Chondrocyte (in vitro differentiated cells): ENCODE measurements at regions not wholly inside any gene's neighbourhood (a gene's known extent, or its start where the extent isn't known, plus 50 kb on each side); places are given as distances from the start of the nearest gene placed in this dataset.

Experiments
- DNase-seq: peaks from one replicate; pipeline ENCODE4 v3.0.0; 2021; ENCODE audit warnings: mixed read lengths, low spot score
- H3K27ac Mint-ChIP-seq: one replicate; pipeline ENCODE4 v1.8.0; 2021; ENCODE audit warnings: mild to moderate bottlenecking, moderate library complexity, mixed read lengths; ENCODE audit not compliant: unreplicated experiment
- H3K27me3 Mint-ChIP-seq: 2 replicates; pipeline ENCODE4 v1.8.0; 2021; ENCODE audit warnings: low read depth, mixed read lengths
- H3K36me3 Mint-ChIP-seq: 2 replicates; pipeline ENCODE4 v1.8.0; 2021; ENCODE audit warnings: low read depth, mixed read lengths
- H3K4me1 Mint-ChIP-seq: 2 replicates; pipeline ENCODE4 v1.8.0; 2021; ENCODE audit warnings: low read depth, mild to moderate bottlenecking, mixed read lengths
- H3K4me3 Mint-ChIP-seq: one replicate; pipeline ENCODE4 v1.8.0; 2021; ENCODE audit warnings: mild to moderate bottlenecking, moderate library complexity, mixed read lengths; ENCODE audit not compliant: unreplicated experiment
- H3K9me3 Mint-ChIP-seq: 2 replicates; pipeline ENCODE4 v1.8.0; 2021; ENCODE audit warnings: low read depth, mixed read lengths
- TF ChIP-seq, protein P1 (sequence below): fragments of 200-600 bp; sonication (generic); IDR thresholded peaks from 2 replicates; pipeline ENCODE4 v1.5.0; 2021; ENCODE audit warnings: antibody characterized with exemption, mild to moderate bottlenecking, moderate library complexity

DNA sequence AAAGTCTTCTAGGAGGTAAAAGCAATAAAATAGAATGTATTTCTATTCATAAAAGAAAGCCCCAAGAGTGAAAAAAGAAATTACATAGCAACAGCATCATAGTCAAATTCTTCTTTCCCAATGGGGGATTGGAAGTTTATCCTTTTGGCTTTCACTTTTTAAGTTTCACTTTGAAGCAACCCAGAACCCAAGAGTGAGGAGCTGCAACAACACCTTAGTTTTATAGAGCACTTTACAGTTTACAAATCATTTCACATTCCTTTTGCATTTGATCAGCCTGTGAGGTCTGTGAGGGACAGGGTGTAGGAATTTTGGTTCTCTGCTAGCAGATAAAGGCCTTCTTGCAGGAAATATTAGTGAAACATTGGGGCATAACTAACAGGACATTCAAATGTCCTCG is 112.0 kb upstream of the NDP start:
- TF ChIP-seq, protein P1, sequence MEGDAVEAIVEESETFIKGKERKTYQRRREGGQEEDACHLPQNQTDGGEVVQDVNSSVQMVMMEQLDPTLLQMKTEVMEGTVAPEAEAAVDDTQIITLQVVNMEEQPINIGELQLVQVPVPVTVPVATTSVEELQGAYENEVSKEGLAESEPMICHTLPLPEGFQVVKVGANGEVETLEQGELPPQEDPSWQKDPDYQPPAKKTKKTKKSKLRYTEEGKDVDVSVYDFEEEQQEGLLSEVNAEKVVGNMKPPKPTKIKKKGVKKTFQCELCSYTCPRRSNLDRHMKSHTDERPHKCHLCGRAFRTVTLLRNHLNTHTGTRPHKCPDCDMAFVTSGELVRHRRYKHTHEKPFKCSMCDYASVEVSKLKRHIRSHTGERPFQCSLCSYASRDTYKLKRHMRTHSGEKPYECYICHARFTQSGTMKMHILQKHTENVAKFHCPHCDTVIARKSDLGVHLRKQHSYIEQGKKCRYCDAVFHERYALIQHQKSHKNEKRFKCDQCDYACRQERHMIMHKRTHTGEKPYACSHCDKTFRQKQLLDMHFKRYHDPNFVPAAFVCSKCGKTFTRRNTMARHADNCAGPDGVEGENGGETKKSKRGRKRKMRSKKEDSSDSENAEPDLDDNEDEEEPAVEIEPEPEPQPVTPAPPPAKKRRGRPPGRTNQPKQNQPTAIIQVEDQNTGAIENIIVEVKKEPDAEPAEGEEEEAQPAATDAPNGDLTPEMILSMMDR, result no peak
- no peaks in the 10 kb centered on the region for H3K27me3 Mint-ChIP-seq
- H3K36me3 Mint-ChIP-seq, result no peaks in the 10 kb centered on the region
- DNase-seq, result no peak
- H3K27ac Mint-ChIP-seq, result no peak overlapping the region
- no peaks in the 10 kb centered on the region for H3K4me1 Mint-ChIP-seq
- H3K9me3 Mint-ChIP-seq, result peaks cover 9% of the 10 kb centered on the region
- no peak overlapping the region for H3K4me3 Mint-ChIP-seq

- H3K36me3 Mint-ChIP-seq, result no peaks in the 10 kb centered on the region
- peaks cover 15% of the 10 kb centered on the region for H3K9me3 Mint-ChIP-seq
- no peak overlapping the region for H3K27ac Mint-ChIP-seq
- DNase-seq, result no peak
- TF ChIP-seq, protein P1, result no peak
- no peaks in the 10 kb centered on the region for H3K27me3 Mint-ChIP-seq
- H3K4me1 Mint-ChIP-seq, result no peaks in the 10 kb centered on the region
- no peak overlapping the region for H3K4me3 Mint-ChIP-seq
Measured at GRCh38 chrX:44082829-44083228, 109.6 kb upstream of the NDP start.

- TF ChIP-seq, protein P1, result no peak
- H3K27ac Mint-ChIP-seq, result no peak overlapping the region
- no peaks in the 10 kb centered on the region for H3K36me3 Mint-ChIP-seq
- H3K27me3 Mint-ChIP-seq, result peaks cover 2% of the 10 kb centered on the region
- no peak for DNase-seq
- no peaks in the 10 kb centered on the region for H3K4me1 Mint-ChIP-seq
- peaks cover 18% of the 10 kb centered on the region for H3K9me3 Mint-ChIP-seq
- no peak overlapping the region for H3K4me3 Mint-ChIP-seq
Measured at GRCh38 chrX:44080083-44080482, 106.9 kb upstream of the NDP start.

GRCh38 chrX:44072631-44073030 is 99.4 kb upstream of the NDP start:
- Mint-ChIP-seq H3K4me3 (no peak overlapping the region), H3K27me3 (peaks cover 2% of the 10 kb centered on the region), H3K27ac (no peak overlapping the region), H3K36me3 (no peaks in the 10 kb centered on the region), H3K9me3 (peaks cover 31% of the 10 kb centered on the region), H3K4me1 (no peaks in the 10 kb centered on the region)
- DNase-seq, result no peak
- TF ChIP-seq, protein P1, result no peak

- H3K27me3 Mint-ChIP-seq, result no peaks in the 10 kb centered on the region
- H3K4me3 Mint-ChIP-seq, result no peak overlapping the region
- TF ChIP-seq, protein P1, result no peak
- no peak for DNase-seq
- no peaks in the 10 kb centered on the region for H3K4me1 Mint-ChIP-seq
- peaks cover 30% of the 10 kb centered on the region for H3K9me3 Mint-ChIP-seq
- no peak overlapping the region for H3K27ac Mint-ChIP-seq
- no peaks in the 10 kb centered on the region for H3K36me3 Mint-ChIP-seq
Measured at GRCh38 chrX:44071847-44072551, 98.8 kb upstream of the NDP start.
